Fibroblast of the aortic adventitia (primary cell): ENCODE measurements at regions not wholly inside any gene's neighbourhood (a gene's known extent, or its start where the extent isn't known, plus 50 kb on each side); places are given as distances from the start of the nearest gene placed in this dataset.
A peak's percentile ranks its signal among the peaks of the same experiment; 100 is the strongest.
"Not testable (repeated sequence)": the region's sequence is repeated elsewhere in the genome, so short reads cannot be mapped to it uniquely, and the experiment has no call there.

Experiments used
- DNase-seq: peaks from one replicate; pipeline ENCODE4 v3.0.0-alpha.2; 2010; ENCODE audit warnings: low read depth
- H3K4me3 ChIP-seq: 2 replicates; pipeline ENCODE4 v1.5.1; 2011; ENCODE audit warnings: low read depth, mild to moderate bottlenecking, control low read depth, low read length, moderate library complexity
- CTCF ChIP-seq: IDR thresholded peaks from 2 replicates; pipeline ENCODE4 v1.5.1; 2011; ENCODE audit warnings: mild to moderate bottlenecking, low read length, control low read depth, inconsistent platforms; ENCODE audit not compliant: insufficient read depth

GRCh38 chr5:154673506-154673905, 81.7 kb upstream of the LARP1 start:
- H3K4me3 ChIP-seq = no peak overlapping the region
- no peak for TF ChIP-seq CTCF
- DNase-seq = no peak

- H3K4me3 ChIP-seq, DNase-seq: not testable (repeated sequence)
Observed at GRCh38 chr5:154669913-154670312, 85.3 kb upstream of the LARP1 start.

- H3K4me3 ChIP-seq = no peak overlapping the region
- TF ChIP-seq CTCF = no peak
- no peak for DNase-seq
Observed at GRCh38 chr5:154669402-154669801, 85.8 kb upstream of the LARP1 start.

GRCh38 chr5:154664869-154665268, 90.3 kb upstream of the LARP1 start:
- no peak overlapping the region for H3K4me3 ChIP-seq

GRCh38 chr5:154663424-154663823, 91.8 kb upstream of the LARP1 start:
- TF ChIP-seq CTCF = no peak
- DNase-seq = no peak
- H3K4me3 ChIP-seq = no peak overlapping the region

More at GRCh38 chr5:154664869-154665268, 90.3 kb upstream of the LARP1 start:
- TF ChIP-seq CTCF = no peak
- DNase-seq = no peak

GRCh38 chr5:154654486-154655371, 100.4 kb upstream of the LARP1 start:
- DNase-seq = peak; percentile 43
- H3K4me3 ChIP-seq = peak overlapping the region; percentile 38
- TF ChIP-seq CTCF = no peak

GRCh38 chr5:154653764-154654485, 101.3 kb upstream of the LARP1 start:
- no peak for TF ChIP-seq CTCF
- H3K4me3 ChIP-seq = peak overlapping the region; percentile 38
- no peak for DNase-seq
